ENCODE measurements at regions not wholly inside any gene's neighbourhood (a gene's known extent, or its start where the extent isn't known, plus 50 kb on each side); places are given as distances from the start of the nearest gene placed in this dataset.

DNA sequence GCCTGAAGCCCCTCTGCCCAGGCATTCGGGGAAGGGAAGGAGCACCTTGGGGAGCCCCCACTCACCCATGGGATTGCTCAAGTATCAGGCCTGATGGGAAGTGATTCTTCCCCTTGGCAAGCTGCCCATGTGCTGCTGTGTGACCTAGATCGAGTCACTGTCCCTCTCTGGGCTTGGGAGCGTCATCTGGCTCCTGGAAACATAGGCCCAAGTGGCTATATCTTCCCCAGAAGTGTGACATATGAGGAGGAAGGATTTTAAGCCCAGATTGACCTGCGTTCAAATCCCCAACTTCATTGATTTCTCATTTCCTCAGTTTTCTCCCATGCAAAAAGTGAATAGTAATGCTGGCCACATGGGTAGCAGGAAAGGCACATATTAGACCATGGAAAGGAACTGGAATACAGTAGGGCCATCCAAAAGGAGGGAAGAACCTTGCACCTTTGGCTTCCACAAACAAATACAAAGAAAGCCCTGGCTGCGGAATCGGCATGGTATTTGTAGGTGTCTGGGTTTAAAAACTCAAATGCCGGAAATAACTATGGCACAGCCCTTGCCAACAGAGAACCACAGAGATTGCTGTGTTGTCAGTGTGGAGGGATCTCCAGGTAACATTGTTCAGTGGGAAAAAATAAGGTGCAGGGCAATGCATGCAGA lies 169.5 kb upstream of the ZMIZ1 start:
- no peak for DNase-seq

- DNase-seq, result no peak
Measured at GRCh38 chr10:78899996-78900714, 168.6 kb upstream of the ZMIZ1 start.

DNA sequence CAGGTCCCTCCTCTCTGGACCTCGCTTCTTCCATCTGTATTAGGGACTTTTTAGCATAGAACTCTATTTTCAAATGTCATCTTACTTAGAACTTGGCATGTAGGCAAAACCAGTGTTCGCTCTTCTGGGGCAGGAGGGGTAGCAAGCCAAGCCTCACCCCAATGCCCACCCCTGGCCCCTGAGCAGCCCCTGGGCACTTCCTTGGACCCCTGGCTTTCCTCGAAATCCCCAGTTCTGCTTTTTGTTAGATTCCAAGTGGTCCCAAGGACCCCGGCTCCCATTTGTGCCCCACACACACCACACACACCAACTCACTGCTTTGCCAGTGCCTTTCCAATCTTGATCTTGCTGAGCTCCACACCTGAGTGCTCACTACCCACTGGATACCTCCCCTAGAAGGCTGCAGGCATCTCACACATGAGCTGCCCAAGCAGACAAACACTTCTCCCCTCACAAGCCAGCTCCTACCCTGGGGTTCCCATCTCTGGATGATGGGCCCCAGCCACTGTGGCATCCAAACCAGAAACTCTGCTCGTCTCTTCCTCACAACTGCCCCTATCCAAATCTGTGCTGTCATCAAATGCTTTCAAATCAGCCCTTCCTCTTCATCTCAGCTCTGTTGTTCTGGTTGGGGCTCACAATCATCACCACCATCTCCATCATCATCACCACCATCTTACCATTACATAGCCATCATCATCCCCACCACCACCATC lies 167.9 kb upstream of the ZMIZ1 start:
- no peak for DNase-seq

DNA sequence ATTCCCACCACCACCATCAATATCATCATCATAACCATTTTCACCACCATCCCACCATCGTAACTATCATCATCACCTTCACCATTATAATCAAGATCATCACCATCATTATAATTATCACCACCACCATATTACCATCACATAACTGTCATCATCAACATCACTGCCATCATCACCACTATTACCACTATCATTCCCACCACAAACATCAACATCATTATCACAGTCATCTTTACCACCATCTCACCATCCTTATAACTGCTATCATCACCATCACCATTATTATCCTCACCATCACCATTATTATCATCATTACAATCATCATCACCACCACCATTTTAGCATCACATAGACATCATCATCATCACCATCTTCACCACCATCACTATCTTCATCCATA lies 167.1 kb upstream of the ZMIZ1 start:
- no peak for DNase-seq

GRCh38 chr10:78902815-78903214 lies 166.0 kb upstream of the ZMIZ1 start:
- no peak for DNase-seq

- no peak for DNase-seq
Measured at GRCh38 chr10:78903341-78903940, 165.3 kb upstream of the ZMIZ1 start.

GRCh38 chr10:78904196-78904595 lies 164.6 kb upstream of the ZMIZ1 start:
- no peak for DNase-seq

DNA sequence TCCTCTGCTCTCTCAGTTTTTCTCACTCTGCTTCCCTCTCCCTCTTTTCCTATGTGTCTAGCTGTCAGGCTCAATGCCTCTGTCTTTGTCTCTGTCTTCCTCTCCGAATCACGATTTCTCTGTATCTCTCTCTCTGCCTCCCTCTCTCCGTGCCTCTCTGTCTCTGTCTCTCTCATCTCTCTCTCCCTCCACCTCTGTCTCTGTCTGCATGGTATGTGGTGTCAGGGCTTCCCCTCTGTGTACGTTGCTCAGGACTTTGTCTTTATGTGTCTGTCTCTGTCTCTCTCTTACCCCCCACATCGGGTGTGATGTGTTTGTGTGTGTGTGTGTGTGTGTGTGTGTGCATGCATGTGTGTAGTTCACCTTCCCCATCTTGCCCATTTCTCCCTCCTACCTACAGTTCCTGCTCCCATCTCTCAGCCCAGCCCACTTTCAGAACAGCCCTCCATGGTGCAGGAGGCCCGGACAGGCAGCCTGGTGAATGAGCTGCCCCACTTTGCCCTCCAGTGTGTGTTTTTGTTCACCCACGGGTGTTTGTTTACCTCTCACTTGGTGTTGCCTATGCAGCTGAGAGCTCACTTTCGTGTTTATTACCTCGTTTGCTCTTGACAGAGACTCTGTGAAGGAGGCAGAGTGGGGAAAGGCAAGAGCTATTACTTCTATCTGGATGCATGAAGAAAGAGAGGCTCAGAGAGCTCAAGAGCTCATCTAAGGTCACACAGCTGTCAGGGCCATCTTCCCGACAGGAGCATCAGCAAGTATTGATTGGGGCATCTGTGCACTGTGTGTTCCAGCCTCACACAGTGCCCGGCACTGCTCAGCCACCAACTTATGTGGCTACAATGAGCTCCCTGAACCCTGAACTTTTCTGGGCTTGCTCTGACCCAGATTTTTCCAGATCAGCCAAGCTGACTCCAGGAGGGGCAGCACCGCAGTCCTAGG lies 163.5 kb upstream of the ZMIZ1 start:
- no peak for DNase-seq

DNA sequence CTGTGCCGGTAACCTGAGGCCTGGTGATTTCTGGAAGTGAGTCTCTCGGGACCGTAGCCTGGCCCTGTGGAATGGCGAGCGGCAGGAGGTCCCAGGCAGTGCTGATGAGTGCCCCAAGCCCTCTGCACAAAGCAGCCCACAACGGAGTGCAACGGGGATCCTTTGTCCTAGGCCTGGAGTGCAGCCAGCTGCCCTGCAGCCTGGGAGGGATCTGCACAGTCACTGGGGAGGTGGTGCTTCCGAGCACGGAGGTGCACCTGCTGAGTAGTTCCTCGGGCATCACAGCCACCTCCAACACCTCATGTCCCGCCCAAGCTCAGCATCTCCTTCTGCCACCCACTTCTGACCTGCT lies 162.8 kb upstream of the ZMIZ1 start:
- DNase-seq, result no peak

DNA sequence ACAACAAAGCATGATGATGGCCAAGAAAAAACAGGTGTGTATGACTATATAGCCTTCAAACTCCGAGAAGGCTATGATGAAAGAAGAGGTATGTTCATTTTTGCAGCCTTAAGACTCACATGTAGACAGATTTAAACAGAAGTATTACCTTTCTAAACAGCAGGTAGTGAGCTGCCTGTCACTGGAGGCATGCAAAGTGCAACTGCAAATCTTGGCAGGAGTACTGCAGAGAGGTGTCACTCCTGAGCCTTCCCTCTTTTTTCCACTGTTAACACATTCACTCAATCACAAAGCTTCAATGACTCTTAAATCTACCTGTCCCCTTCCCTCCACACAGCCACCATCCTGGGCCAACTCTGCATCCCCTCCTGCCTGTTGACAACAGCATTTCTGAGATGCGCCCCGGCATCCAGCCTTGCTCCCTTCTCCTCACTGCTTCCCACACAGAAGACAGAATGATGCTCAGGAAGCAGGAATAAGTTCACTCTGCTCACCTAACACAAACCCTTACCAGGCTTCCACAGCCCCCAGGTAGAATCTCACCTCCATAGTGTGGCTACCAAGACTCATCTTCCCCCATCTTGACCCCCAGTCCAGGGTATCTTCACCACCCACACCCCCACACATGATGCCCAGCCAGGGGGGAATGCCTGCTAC lies 161.9 kb upstream of the ZMIZ1 start:
- no peak for DNase-seq

DNA sequence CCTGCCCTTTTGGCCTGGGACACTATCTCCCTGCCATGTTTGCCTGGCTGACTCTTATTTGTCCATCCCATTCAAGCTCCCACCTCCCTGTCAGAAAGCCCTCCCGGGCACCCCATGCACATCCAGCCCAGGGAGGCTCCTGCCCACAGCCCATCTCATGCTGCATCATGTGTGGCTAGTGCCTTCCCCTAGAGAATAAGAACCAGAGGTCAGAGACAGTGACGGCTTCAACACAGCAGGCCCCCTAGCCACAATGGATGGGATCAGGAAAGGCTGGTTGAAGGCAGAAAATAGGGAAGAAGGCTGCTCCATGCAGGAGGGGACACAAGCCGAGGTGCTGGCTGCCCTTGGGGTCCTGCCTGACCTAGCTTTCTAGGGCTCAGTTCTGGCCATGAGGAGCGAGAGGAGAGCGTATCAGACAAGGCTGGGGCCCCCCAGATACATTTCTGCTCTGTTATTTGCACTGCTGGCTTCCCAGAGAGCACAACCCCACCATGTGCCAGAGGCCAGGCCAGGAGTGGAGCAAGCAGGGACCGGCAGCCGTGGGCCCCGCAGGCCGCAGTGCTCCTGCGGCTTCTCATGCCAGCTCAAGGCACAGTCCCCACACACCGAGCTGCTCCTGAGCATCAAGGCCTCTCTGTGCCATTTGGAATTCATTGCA lies 161.1 kb upstream of the ZMIZ1 start:
- no peak for DNase-seq

GRCh38 chr10:78909221-78909620 lies 159.5 kb upstream of the ZMIZ1 start:
- DNase-seq, result no peak

GRCh38 chr10:78910021-78910420 lies 158.7 kb upstream of the ZMIZ1 start:
- no peak for DNase-seq

GRCh38 chr10:78910476-78910875 lies 158.3 kb upstream of the ZMIZ1 start:
- DNase-seq, result no peak

DNA sequence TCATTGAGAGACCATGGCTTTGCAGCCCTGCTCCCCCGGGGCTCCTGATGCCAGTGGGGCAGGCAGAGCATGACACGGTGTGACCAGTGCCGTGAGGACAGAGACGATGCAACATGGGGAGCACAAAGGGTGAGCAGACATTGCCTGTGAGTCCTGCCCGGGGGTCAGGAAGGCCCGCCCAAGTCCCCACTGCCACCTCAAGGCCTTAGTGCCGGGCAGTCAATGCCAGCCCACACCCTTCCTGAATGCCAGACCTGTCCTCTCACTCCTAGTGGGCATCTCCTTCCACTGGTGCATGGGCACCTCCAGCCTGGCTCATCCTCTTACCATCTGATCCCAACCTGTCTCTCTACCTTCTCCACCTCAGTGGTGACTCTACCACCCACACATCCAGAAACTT lies 157.9 kb upstream of the ZMIZ1 start:
- no peak for DNase-seq

GRCh38 chr10:78911533-78912340 lies 157.0 kb upstream of the ZMIZ1 start:
- DNase-seq, result no peak

DNA sequence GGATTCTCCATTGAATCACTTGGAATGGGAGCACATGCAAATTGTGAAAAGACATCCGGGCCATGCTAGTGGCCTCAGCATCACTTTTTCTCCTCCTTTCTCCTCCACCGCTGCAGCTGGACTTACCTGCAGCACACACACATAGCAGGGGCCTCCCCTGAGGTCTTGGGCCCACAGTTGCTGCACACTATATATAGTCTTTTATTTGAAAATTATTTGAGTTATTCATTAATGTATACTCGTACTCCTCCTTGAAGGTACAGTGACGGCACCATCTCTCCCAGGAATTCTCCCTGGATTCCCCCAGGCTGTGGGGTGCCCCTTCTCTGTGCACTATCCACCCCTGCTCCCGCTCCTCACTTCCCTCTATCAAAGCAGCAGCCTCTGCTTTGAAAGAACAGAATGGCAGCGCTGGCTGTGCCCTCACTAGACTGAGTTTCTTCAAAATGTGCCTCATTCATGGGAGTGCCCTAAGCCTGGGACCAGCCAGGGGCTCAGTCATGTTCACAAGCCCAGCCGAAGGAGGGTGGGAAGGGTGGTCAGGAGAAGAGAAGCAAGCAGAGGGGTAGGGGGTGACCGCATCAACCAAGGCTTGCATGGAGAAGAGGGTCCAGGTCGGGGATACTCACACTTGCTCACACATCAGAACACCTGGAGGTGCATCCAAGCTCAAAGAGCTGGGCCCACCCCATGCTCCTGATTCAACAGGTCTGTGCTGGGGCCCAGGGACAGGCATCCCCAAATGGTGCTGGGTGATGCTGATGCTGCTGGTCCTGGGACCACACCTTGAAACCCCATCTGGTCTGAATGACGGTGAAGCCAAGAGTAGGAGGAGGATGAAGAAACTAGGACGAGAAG lies 156.2 kb upstream of the ZMIZ1 start:
- no peak for DNase-seq

GRCh38 chr10:78913219-78914059 lies 155.3 kb upstream of the ZMIZ1 start:
- DNase-seq, result no peak

- no peak for DNase-seq
Measured at GRCh38 chr10:78914060-78914378, 154.7 kb upstream of the ZMIZ1 start.
